ENCODE measurements at regions not wholly inside any gene's neighbourhood (a gene's known extent, or its start where the extent isn't known, plus 50 kb on each side); places are given as distances from the start of the nearest gene placed in this dataset.

DNA sequence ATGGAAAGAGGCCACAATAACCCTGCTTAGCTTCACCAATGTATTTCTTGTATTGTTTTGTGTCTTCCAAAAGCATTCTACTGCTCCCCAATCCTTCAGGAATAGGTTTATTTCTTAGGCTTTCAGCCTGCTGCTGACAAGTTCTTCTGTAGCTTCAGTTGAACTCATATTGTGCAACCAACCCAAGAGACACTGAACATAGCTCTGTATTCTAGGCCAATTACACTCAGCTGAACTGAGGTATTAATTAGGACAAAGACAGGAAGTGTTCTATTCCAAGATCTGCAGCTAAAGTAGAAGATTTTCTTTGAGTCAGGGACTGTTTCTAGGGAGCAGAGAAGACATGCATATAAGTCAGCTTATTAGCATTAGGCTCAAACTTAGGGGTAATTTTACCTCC, 151.8 kb downstream of the LHFPL1 start:
- DNase-seq (ENCODE audit: low spot score) = no peak
- Histone ChIP-seq H3K9me3 (ENCODE audit: severe bottlenecking) (no peaks in the 10 kb centered on the region), H3K4me1 (ENCODE audit: insufficient read depth, poor library complexity, severe bottlenecking) (no peaks in the 10 kb centered on the region), H3K27me3 (ENCODE audit: insufficient read depth, poor library complexity, severe bottlenecking) (no peaks in the 10 kb centered on the region), H3K4me3 (ENCODE audit: severe bottlenecking) (no peak overlapping the region), H3K36me3 (ENCODE audit: low read depth) (no peaks in the 10 kb centered on the region), H3K27ac (ENCODE audit: poor library complexity, severe bottlenecking) (no peak overlapping the region)
- TF ChIP-seq, protein P1, sequence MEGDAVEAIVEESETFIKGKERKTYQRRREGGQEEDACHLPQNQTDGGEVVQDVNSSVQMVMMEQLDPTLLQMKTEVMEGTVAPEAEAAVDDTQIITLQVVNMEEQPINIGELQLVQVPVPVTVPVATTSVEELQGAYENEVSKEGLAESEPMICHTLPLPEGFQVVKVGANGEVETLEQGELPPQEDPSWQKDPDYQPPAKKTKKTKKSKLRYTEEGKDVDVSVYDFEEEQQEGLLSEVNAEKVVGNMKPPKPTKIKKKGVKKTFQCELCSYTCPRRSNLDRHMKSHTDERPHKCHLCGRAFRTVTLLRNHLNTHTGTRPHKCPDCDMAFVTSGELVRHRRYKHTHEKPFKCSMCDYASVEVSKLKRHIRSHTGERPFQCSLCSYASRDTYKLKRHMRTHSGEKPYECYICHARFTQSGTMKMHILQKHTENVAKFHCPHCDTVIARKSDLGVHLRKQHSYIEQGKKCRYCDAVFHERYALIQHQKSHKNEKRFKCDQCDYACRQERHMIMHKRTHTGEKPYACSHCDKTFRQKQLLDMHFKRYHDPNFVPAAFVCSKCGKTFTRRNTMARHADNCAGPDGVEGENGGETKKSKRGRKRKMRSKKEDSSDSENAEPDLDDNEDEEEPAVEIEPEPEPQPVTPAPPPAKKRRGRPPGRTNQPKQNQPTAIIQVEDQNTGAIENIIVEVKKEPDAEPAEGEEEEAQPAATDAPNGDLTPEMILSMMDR (IDR thresholded peaks at IDR 0.05; ENCODE audit: poor library complexity, severe bottlenecking) = no peak
- ATAC-seq (ENCODE audit: low read depth) = no peak

DNA sequence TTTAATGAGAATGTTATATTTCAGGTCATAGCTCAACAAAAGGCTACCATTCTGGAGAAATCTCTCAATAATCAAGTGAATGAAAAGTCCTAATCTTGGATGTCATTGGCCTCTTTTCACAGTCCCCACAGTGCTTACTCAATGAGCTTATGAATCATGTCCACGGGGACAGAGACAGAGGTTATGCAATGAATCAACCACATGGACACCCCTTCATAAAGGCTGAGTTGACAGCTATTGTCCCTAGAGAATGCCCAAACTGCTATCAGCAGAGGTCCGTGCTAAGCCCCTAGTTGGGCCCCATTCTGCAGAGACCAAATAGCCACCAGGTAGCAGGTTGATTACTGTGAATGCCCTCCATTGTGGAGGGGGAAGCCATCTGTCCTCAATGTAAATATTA, 158.1 kb downstream of the LHFPL1 start:
- H3K9me3 ChIP-seq (ENCODE audit: severe bottlenecking) = no peaks in the 10 kb centered on the region
- H3K27me3 ChIP-seq (ENCODE audit: insufficient read depth, poor library complexity, severe bottlenecking) = no peaks in the 10 kb centered on the region
- ATAC-seq (ENCODE audit: low read depth) (no peak), DNase-seq (ENCODE audit: low spot score) (no peak)
- no peaks in the 10 kb centered on the region for H3K4me1 ChIP-seq (ENCODE audit: insufficient read depth, poor library complexity, severe bottlenecking)
- H3K36me3 ChIP-seq (ENCODE audit: low read depth) = no peaks in the 10 kb centered on the region
- no peak overlapping the region for H3K27ac ChIP-seq (ENCODE audit: poor library complexity, severe bottlenecking)
- no peak overlapping the region for H3K4me3 ChIP-seq (ENCODE audit: severe bottlenecking)
- TF ChIP-seq, protein P1 (IDR thresholded peaks at IDR 0.05; ENCODE audit: poor library complexity, severe bottlenecking) = no peak

DNA sequence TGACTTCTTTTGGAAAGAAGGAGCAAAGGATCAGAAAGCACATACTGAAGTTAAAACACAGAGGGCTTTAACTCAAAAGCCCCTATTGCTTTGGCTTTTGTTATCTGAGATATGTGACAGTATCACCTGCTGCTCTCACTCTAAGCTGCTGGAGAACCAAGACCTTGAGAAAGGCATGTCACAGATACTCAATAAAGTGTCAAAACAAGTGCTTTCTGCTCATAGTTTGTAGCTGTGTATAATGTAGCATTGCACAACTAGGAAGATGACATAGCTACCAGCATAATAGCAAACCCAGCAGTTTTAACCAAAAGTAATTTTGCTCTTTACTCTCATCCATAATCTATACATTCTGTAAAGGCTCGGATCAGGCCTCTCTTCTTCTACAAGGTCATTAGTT, 159.6 kb downstream of the LHFPL1 start:
- no peaks in the 10 kb centered on the region for H3K4me1 ChIP-seq (ENCODE audit: insufficient read depth, poor library complexity, severe bottlenecking)
- no peak for DNase-seq (ENCODE audit: low spot score)
- H3K27me3 ChIP-seq (ENCODE audit: insufficient read depth, poor library complexity, severe bottlenecking) = no peaks in the 10 kb centered on the region
- H3K4me3 ChIP-seq (ENCODE audit: severe bottlenecking) = no peak overlapping the region
- ATAC-seq (ENCODE audit: low read depth) = no peak
- H3K27ac ChIP-seq (ENCODE audit: poor library complexity, severe bottlenecking) = no peak overlapping the region
- H3K9me3 ChIP-seq (ENCODE audit: severe bottlenecking) = no peaks in the 10 kb centered on the region
- no peaks in the 10 kb centered on the region for H3K36me3 ChIP-seq (ENCODE audit: low read depth)
- TF ChIP-seq, protein P1 (IDR thresholded peaks at IDR 0.05; ENCODE audit: poor library complexity, severe bottlenecking) = no peak

DNA sequence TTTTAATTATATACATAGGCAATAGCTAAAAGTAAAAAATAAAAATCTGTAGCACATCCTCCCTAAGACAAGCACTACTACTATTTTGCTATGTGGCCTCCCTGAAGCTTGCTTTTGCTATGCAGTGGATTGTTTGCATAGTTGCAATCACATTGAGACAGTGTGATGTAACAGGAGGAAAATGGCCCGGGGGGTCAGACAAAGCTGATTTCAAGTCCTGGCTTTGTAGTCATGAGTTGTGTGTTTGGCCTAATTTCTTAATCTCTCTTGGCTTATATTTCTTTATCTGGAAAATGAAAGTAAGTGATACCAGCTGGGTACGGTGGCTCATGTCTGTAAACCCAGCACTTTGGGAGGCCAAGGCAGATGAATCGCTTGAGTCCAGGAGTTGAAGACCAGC, 166.6 kb downstream of the LHFPL1 start:
- no peak overlapping the region for H3K4me3 ChIP-seq (ENCODE audit: severe bottlenecking)
- TF ChIP-seq, protein P1 (IDR thresholded peaks at IDR 0.05; ENCODE audit: poor library complexity, severe bottlenecking) = no peak
- DNase-seq (ENCODE audit: low spot score) (no peak), ATAC-seq (ENCODE audit: low read depth) (no peak)
- no peaks in the 10 kb centered on the region for H3K4me1 ChIP-seq (ENCODE audit: insufficient read depth, poor library complexity, severe bottlenecking)
- no peaks in the 10 kb centered on the region for H3K27me3 ChIP-seq (ENCODE audit: insufficient read depth, poor library complexity, severe bottlenecking)
- no peak overlapping the region for H3K27ac ChIP-seq (ENCODE audit: poor library complexity, severe bottlenecking)
- no peaks in the 10 kb centered on the region for H3K36me3 ChIP-seq (ENCODE audit: low read depth)
- no peaks in the 10 kb centered on the region for H3K9me3 ChIP-seq (ENCODE audit: severe bottlenecking)

DNA sequence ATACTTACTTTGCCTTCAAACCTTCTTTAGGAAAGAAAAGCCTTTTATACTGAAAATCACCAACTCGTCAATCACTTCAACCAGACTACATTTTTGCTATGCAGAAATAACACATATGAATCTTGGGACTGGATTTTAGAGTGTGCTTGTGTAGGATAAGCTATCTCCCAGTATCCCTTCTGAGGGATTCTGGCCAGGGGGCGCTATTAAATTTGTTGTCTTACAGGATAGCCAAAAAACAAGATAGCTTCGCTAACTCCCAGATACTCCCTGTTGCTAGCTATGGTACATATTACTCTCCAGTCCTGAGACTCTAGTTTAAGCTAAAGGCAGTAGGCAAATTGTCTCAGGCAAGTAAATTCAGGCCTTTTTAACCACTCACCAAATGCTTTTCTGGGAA, 167.2 kb downstream of the LHFPL1 start:
- no peak overlapping the region for H3K4me3 ChIP-seq (ENCODE audit: severe bottlenecking)
- no peaks in the 10 kb centered on the region for H3K27me3 ChIP-seq (ENCODE audit: insufficient read depth, poor library complexity, severe bottlenecking)
- H3K36me3 ChIP-seq (ENCODE audit: low read depth) = no peaks in the 10 kb centered on the region
- no peaks in the 10 kb centered on the region for H3K4me1 ChIP-seq (ENCODE audit: insufficient read depth, poor library complexity, severe bottlenecking)
- no peak overlapping the region for H3K27ac ChIP-seq (ENCODE audit: poor library complexity, severe bottlenecking)
- TF ChIP-seq, protein P1 (IDR thresholded peaks at IDR 0.05; ENCODE audit: poor library complexity, severe bottlenecking) = no peak
- H3K9me3 ChIP-seq (ENCODE audit: severe bottlenecking) = no peaks in the 10 kb centered on the region
- ATAC-seq (ENCODE audit: low read depth) (no peak), DNase-seq (ENCODE audit: low spot score) (no peak)
